ENCODE measurements at regions not wholly inside any gene's neighbourhood (a gene's known extent, or its start where the extent isn't known, plus 50 kb on each side); places are given as distances from the start of the nearest gene placed in this dataset.

GRCh38 chr21:27146268-27146667 lies 179.4 kb upstream of the ADAMTS5 start:
- H3K27me3 ChIP-seq: no peaks in the 10 kb centered on the region
- H3K4me3 ChIP-seq: no peak overlapping the region
- DNase-seq (no peak), ATAC-seq (no peak)
- 82 to 86% methylated on average over 1 of the region's 1 CpG for WGBS, 2 donors
- H3K36me3 ChIP-seq: no peaks in the 10 kb centered on the region
- no peak overlapping the region for H3K27ac ChIP-seq
- intact Hi-C loops (cut with DNase I): no loop called here
- TF ChIP-seq, protein P1, sequence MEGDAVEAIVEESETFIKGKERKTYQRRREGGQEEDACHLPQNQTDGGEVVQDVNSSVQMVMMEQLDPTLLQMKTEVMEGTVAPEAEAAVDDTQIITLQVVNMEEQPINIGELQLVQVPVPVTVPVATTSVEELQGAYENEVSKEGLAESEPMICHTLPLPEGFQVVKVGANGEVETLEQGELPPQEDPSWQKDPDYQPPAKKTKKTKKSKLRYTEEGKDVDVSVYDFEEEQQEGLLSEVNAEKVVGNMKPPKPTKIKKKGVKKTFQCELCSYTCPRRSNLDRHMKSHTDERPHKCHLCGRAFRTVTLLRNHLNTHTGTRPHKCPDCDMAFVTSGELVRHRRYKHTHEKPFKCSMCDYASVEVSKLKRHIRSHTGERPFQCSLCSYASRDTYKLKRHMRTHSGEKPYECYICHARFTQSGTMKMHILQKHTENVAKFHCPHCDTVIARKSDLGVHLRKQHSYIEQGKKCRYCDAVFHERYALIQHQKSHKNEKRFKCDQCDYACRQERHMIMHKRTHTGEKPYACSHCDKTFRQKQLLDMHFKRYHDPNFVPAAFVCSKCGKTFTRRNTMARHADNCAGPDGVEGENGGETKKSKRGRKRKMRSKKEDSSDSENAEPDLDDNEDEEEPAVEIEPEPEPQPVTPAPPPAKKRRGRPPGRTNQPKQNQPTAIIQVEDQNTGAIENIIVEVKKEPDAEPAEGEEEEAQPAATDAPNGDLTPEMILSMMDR (IDR thresholded peaks at IDR 0.05): no peak
- H3K9me3 ChIP-seq: peaks cover 0 to 8% (median 0%) of the 10 kb centered on the region in 11 donors
- H3K4me1 ChIP-seq: peaks cover 0 to 4% (median 0%) of the 10 kb centered on the region in 9 donors

DNA sequence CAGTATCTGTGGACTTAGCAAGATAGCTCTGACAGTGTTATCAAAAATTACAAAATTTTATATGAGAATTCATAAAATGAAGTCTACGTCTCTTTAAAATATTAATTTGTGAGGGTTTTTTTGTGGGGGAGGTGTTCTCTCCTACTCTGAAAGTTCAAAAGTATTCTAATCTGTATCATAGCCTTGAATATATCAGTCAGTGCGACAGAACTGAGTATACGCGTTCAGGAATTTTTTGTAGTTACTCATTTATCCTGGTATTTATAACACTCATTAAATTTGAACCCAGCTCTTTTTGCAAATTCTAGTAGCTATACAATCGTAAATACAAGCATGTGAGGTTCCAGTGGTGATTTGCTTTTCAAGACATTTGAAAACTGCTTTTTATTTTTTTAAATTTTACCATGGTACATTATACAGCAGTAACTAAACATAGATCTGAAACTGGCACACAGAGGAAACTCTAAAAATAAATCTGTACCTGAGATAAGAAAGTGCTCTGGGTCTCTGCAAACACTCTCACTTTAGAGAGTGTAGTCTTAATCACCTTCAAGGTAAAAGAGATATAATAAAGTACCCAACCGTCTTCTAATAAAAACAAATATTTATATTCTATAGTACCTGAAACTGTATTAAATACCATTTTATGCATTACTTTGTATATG lies 178.4 kb upstream of the ADAMTS5 start:
- no peaks in the 10 kb centered on the region for H3K36me3 ChIP-seq
- H3K9me3 ChIP-seq: peaks cover 0 to 8% (median 0%) of the 10 kb centered on the region in 11 donors
- no peak overlapping the region for H3K27ac ChIP-seq
- H3K4me3 ChIP-seq: no peak overlapping the region
- DNase-seq: no peak
- TF ChIP-seq, protein P1 (IDR thresholded peaks at IDR 0.05): no peak
- no peaks in the 10 kb centered on the region for H3K27me3 ChIP-seq
- ATAC-seq: peak in 3 of 8 donors; percentile 56 to 79 (median 68)
- intact Hi-C loops (cut with DNase I): no loop called here
- peaks cover 0 to 4% (median 0%) of the 10 kb centered on the region in 9 donors for H3K4me1 ChIP-seq
- 58 to 64% methylated on average over 6 of the region's 6 CpGs for WGBS, 2 donors

DNA sequence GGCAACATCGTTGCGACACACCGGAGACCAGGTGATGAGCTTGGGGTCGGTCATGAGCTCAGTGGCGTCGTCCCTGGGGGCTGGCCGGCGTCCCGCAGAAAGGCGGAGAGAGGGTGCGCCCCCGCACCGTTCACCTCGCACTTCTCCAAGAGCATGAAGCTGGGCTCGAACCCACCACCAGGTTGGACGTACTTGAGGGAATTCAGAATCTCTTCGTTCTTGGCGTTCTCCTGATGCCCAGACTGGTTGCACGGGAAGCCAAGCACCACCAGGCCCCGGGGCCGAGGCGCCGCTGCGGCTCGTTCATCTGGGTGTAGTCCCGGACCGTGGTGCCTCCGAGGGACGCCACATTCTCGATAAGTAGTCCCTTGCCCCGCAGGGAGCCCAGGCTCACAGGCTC lies 176.6 kb upstream of the ADAMTS5 start:
- Histone ChIP-seq H3K4me1 (peaks cover 0 to 4% (median 0%) of the 10 kb centered on the region in 9 donors), H3K27me3 (no peaks in the 10 kb centered on the region), H3K36me3 (no peaks in the 10 kb centered on the region), H3K27ac (no peak overlapping the region), H3K9me3 (peaks cover 0 to 8% (median 0%) of the 10 kb centered on the region in 11 donors), H3K4me3 (no peak overlapping the region)
- TF ChIP-seq, protein P1 (IDR thresholded peaks at IDR 0.05): no peak
- intact Hi-C loops (cut with DNase I): no loop called here
- ATAC-seq (no peak), DNase-seq (no peak)
- WGBS, 2 donors: 95% methylated on average over 31 of the region's 31 CpGs

DNA sequence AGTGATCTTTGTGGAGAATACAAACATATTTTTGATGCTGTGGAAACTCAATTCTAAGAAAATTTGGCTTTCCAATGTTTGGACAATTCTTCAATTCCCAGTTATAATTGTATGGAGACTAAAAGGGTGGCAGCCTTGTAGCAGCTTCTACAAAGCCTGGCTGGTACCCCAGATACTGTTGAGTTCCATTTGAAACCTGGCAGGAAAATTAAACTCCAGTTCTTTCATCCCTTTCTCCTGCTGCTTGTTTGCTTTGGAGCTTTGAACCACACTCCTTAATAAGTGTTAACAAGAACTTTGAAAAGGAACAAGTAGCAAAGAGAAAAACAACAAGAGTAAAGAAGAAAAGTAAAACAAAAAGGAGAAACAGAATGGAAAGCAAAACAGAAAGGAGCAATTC lies 172.6 kb upstream of the ADAMTS5 start:
- Histone ChIP-seq H3K4me1 (no peaks in the 10 kb centered on the region), H3K36me3 (no peaks in the 10 kb centered on the region), H3K27ac (no peak overlapping the region), H3K27me3 (no peaks in the 10 kb centered on the region), H3K4me3 (no peak overlapping the region), H3K9me3 (peaks cover 0 to 8% (median 0%) of the 10 kb centered on the region in 11 donors)
- intact Hi-C loops (cut with DNase I): no loop called here
- ATAC-seq (no peak), DNase-seq (no peak)
- TF ChIP-seq, protein P1 (IDR thresholded peaks at IDR 0.05): no peak

Measured in heart right ventricle (tissue), 16 donors.